Spleen (tissue), 7 donors: ENCODE measurements at regions not wholly inside any gene's neighbourhood (a gene's known extent, or its start where the extent isn't known, plus 50 kb on each side); places are given as distances from the start of the nearest gene placed in this dataset.

Experiments
- POLR2A ChIP-seq, 3 donors: fragments of 450-650 bp; IDR thresholded peaks; one replicate each; pipeline ENCODE4 v1.5.1; 2017; ENCODE audit warnings: antibody characterized with exemption in 3 of 3, mild to moderate bottlenecking in 1 of 3
- POLR2AphosphoS5 ChIP-seq, 3 donors: sonication (generic); formaldehyde crosslinking; IDR thresholded peaks; one replicate each; pipeline ENCODE4 v1.5.1; 2017; ENCODE audit warnings: antibody characterized with exemption in 3 of 3
- TF ChIP-seq, protein P1 (sequence below), 11 experiments: fragments of 200-600 bp in 7 of 11; fragments of 450-650 bp in 4 of 11; sonication (generic) in 4 of 11; IDR thresholded peaks in 8 of 11; conservative IDR thresholded peaks in 3 of 11; 1 replicate in 7 of 11; 2 replicates in 4 of 11; pipeline versions ENCODE4 v1.4.0 to v1.8.0; 2016 to 2021; ENCODE audit warnings: antibody characterized with exemption in 11 of 11, inconsistent platforms in 4 of 11, mild to moderate bottlenecking in 1 of 11
- donor health status: DM: no; HTN: no; CAD: no; lungs with moderate emphysema.
- donor health status: DM: no; HTN: no; CAD: no.
- donor health status: DM: no; HTN: no; CAD: no.

DNA sequence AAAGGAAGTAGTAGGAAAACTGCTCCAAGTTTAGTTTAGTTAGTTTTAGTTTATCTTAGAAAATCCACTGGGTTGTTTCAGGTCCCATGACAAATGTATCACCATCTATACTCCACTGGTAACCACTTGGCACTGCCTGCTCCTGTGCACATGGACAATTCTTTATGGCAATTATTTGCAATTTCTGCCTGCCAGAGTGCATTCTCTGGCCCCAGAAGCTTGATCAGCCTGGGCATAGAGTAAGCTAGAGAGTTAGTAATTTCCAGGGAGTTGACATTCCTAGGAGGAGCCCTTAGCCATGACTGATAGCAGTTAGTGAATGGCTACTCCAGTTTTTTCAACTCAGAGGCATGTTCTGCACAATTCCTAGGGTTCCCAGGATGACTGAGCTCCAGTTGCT is 203.2 kb upstream of the FGF13 start:
- TF ChIP-seq, protein P1, sequence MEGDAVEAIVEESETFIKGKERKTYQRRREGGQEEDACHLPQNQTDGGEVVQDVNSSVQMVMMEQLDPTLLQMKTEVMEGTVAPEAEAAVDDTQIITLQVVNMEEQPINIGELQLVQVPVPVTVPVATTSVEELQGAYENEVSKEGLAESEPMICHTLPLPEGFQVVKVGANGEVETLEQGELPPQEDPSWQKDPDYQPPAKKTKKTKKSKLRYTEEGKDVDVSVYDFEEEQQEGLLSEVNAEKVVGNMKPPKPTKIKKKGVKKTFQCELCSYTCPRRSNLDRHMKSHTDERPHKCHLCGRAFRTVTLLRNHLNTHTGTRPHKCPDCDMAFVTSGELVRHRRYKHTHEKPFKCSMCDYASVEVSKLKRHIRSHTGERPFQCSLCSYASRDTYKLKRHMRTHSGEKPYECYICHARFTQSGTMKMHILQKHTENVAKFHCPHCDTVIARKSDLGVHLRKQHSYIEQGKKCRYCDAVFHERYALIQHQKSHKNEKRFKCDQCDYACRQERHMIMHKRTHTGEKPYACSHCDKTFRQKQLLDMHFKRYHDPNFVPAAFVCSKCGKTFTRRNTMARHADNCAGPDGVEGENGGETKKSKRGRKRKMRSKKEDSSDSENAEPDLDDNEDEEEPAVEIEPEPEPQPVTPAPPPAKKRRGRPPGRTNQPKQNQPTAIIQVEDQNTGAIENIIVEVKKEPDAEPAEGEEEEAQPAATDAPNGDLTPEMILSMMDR (IDR thresholded peaks at IDR 0.05 in 8 of 11, conservative IDR thresholded peaks at IDR 0.05 in 3 of 11) = no peak
- TF ChIP-seq POLR2AphosphoS5 (IDR thresholded peaks at IDR 0.05) = no peak
- TF ChIP-seq POLR2A (IDR thresholded peaks at IDR 0.05) = no peak
